Urinary bladder (tissue), 3 donors: ENCODE measurements at regions not wholly inside any gene's neighbourhood (a gene's known extent, or its start where the extent isn't known, plus 50 kb on each side); places are given as distances from the start of the nearest gene placed in this dataset.

Experiments used
- DNase-seq: peaks from one replicate; pipeline ENCODE4 v3.0.0-alpha.2; 2015; ENCODE audit errors: extremely low spot score
- H3K27ac ChIP-seq: one replicate; pipeline ENCODE4 v1.5.1; 2013; ENCODE audit warnings: low read depth, mild to moderate bottlenecking, moderate library complexity
- H3K36me3 ChIP-seq: one replicate; pipeline ENCODE4 v1.6.1; 2013; ENCODE audit warnings: mild to moderate bottlenecking, moderate library complexity; ENCODE audit not compliant: insufficient read depth
- H3K4me1 ChIP-seq: one replicate; pipeline ENCODE4 v1.6.1; 2013; ENCODE audit warnings: mild to moderate bottlenecking, moderate library complexity; ENCODE audit not compliant: insufficient read depth
- H3K4me3 ChIP-seq: one replicate; pipeline ENCODE4 v1.5.1; 2013; ENCODE audit warnings: low read depth, low read length
- WGBS: extraction: QIAGEN DNeasy Blood & Tissue Kit; methylation state at CpG from one replicate; pipeline ENCODE4 v1.1.7; 2013; 5-methylcytosine and 5-hydroxymethylcytosine counted together
- donor health status: healthy with polysubstance abuse.
- donor health status: healthy.

- WGBS: 85% methylated on average over 4 of the region's 4 CpGs
- DNase-seq: no peak
- Histone ChIP-seq H3K4me3 (no peak overlapping the region), H3K36me3 (no peaks in the 10 kb centered on the region), H3K27ac (no peak overlapping the region), H3K4me1 (no peaks in the 10 kb centered on the region)
Measured at GRCh38 chr3:17928502-17929145, 186.2 kb upstream of the TBC1D5 start.

GRCh38 chr3:17927036-17927435, 184.6 kb upstream of the TBC1D5 start:
- Histone ChIP-seq H3K4me1 (no peaks in the 10 kb centered on the region), H3K27ac (no peak overlapping the region), H3K36me3 (no peaks in the 10 kb centered on the region), H3K4me3 (no peak overlapping the region)
- WGBS: 76% methylated on average over 3 of the region's 3 CpGs
- DNase-seq: no peak

- no peak for DNase-seq
- H3K4me3 ChIP-seq: no peak overlapping the region
- no peaks in the 10 kb centered on the region for H3K36me3 ChIP-seq
- H3K4me1 ChIP-seq: no peaks in the 10 kb centered on the region
- H3K27ac ChIP-seq: no peak overlapping the region
- 75% methylated on average over 4 of the region's 4 CpGs for WGBS
Measured at GRCh38 chr3:17915341-17915740, 172.9 kb upstream of the TBC1D5 start.

- WGBS: 63% methylated on average over 2 of the region's 2 CpGs
- H3K4me3 ChIP-seq: no peak overlapping the region
- H3K27ac ChIP-seq: no peak overlapping the region
- H3K36me3 ChIP-seq: no peaks in the 10 kb centered on the region
- DNase-seq: no peak
- H3K4me1 ChIP-seq: no peaks in the 10 kb centered on the region
Measured at GRCh38 chr3:17913359-17913758, 170.9 kb upstream of the TBC1D5 start.

GRCh38 chr3:17911986-17912760, 169.7 kb upstream of the TBC1D5 start:
- Histone ChIP-seq H3K36me3 (no peaks in the 10 kb centered on the region), H3K4me1 (no peaks in the 10 kb centered on the region), H3K27ac (no peak overlapping the region), H3K4me3 (no peak overlapping the region)
- no peak for DNase-seq
- WGBS: 53% methylated on average over 8 of the region's 8 CpGs

GRCh38 chr3:17910922-17911321, 168.5 kb upstream of the TBC1D5 start:
- WGBS: 83% methylated on average over 1 of the region's 1 CpG
- no peaks in the 10 kb centered on the region for H3K4me1 ChIP-seq

GRCh38 chr3:17909714-17910113, 167.3 kb upstream of the TBC1D5 start:
- Histone ChIP-seq H3K36me3 (no peaks in the 10 kb centered on the region), H3K4me1 (no peaks in the 10 kb centered on the region), H3K4me3 (no peak overlapping the region), H3K27ac (no peak overlapping the region)
- DNase-seq: no peak
- WGBS: 95% methylated on average over 3 of the region's 3 CpGs

More at GRCh38 chr3:17910922-17911321, 168.5 kb upstream of the TBC1D5 start:
- no peak for DNase-seq
- Histone ChIP-seq H3K4me3 (no peak overlapping the region), H3K36me3 (no peaks in the 10 kb centered on the region), H3K27ac (no peak overlapping the region)

GRCh38 chr3:17908399-17909191, 166.2 kb upstream of the TBC1D5 start:
- Histone ChIP-seq H3K4me1 (no peaks in the 10 kb centered on the region), H3K4me3 (no peak overlapping the region), H3K27ac (no peak overlapping the region), H3K36me3 (no peaks in the 10 kb centered on the region)
- WGBS: 82% methylated on average over 5 of the region's 5 CpGs
- no peak for DNase-seq

- Histone ChIP-seq H3K4me3 (no peak overlapping the region), H3K4me1 (no peaks in the 10 kb centered on the region), H3K36me3 (no peaks in the 10 kb centered on the region), H3K27ac (no peak overlapping the region)
- 73% methylated on average over 2 of the region's 2 CpGs for WGBS
- no peak for DNase-seq
Measured at GRCh38 chr3:17905996-17906395, 163.6 kb upstream of the TBC1D5 start.

- Histone ChIP-seq H3K27ac (no peak overlapping the region), H3K4me3 (no peak overlapping the region), H3K4me1 (no peaks in the 10 kb centered on the region), H3K36me3 (no peaks in the 10 kb centered on the region)
- DNase-seq: no peak
- 19% methylated on average over 1 of the region's 1 CpG for WGBS
Measured at GRCh38 chr3:17901893-17902292, 159.5 kb upstream of the TBC1D5 start.

- Histone ChIP-seq H3K36me3 (no peaks in the 10 kb centered on the region), H3K4me1 (no peaks in the 10 kb centered on the region), H3K27ac (no peak overlapping the region), H3K4me3 (no peak overlapping the region)
- WGBS: 22% methylated on average over 1 of the region's 1 CpG
- no peak for DNase-seq
Measured at GRCh38 chr3:17894434-17895060, 152.1 kb upstream of the TBC1D5 start.

GRCh38 chr3:17891139-17891856, 148.9 kb upstream of the TBC1D5 start:
- no peak for DNase-seq
- Histone ChIP-seq H3K4me1 (no peaks in the 10 kb centered on the region), H3K36me3 (no peaks in the 10 kb centered on the region), H3K4me3 (no peak overlapping the region), H3K27ac (no peak overlapping the region)
- 86% methylated on average over 4 of the region's 4 CpGs for WGBS

GRCh38 chr3:17885986-17886385, 143.6 kb upstream of the TBC1D5 start:
- no peak for DNase-seq
- 95% methylated on average over 3 of the region's 3 CpGs for WGBS
- H3K4me3 ChIP-seq: no peak overlapping the region
- no peak overlapping the region for H3K27ac ChIP-seq
- H3K4me1 ChIP-seq: no peaks in the 10 kb centered on the region
- H3K36me3 ChIP-seq: no peaks in the 10 kb centered on the region
